Liver (tissue), 3 donors: ENCODE measurements at regions not wholly inside any gene's neighbourhood (a gene's known extent, or its start where the extent isn't known, plus 50 kb on each side); places are given as distances from the start of the nearest gene placed in this dataset.

ENCODE experiments used
- CTCF ChIP-seq: fragments of 150-350 bp; IDR thresholded peaks from 2 replicates; pipeline ENCODE4 v1.5.1; 2017; ENCODE audit warnings: improper control_type of control experiment, low read depth, low read length; ENCODE audit not compliant: missing input control
- EGR1 ChIP-seq, 2 donors: IDR thresholded peaks; 2 replicates each; pipeline ENCODE4 v1.6.1; 2016 to 2018; ENCODE audit warnings: antibody characterized with exemption in 2 of 2, low read depth in 2 of 2
- GABPA ChIP-seq, 2 donors: IDR thresholded peaks in 1 of 2; conservative IDR thresholded peaks in 1 of 2; 2 replicates each; pipeline ENCODE4 v1.6.1; 2016; ENCODE audit warnings: antibody characterized with exemption in 2 of 2, mild to moderate bottlenecking in 1 of 2, moderate library complexity in 1 of 2
- HNF4A ChIP-seq, 2 donors: conservative IDR thresholded peaks; 2 replicates each; pipeline ENCODE4 v1.6.1; 2016; ENCODE audit warnings: antibody characterized with exemption in 2 of 2, mild to moderate bottlenecking in 2 of 2
- HNF4G ChIP-seq: IDR thresholded peaks from 2 replicates; pipeline ENCODE4 v1.6.1; 2016; ENCODE audit warnings: antibody characterized with exemption
- YY1 ChIP-seq: IDR thresholded peaks from 2 replicates; pipeline ENCODE4 v1.6.1; 2016; ENCODE audit warnings: antibody characterized with exemption, mild to moderate bottlenecking
- TF ChIP-seq, protein P1 (sequence below): IDR thresholded peaks from 2 replicates; pipeline ENCODE4 v1.6.1; 2016; ENCODE audit warnings: antibody characterized with exemption, mild to moderate bottlenecking
- TF ChIP-seq, protein P2 (sequence below): IDR thresholded peaks from 2 replicates; pipeline ENCODE4 v1.6.1; 2016; ENCODE audit warnings: antibody characterized with exemption
- donor health status: healthy.
- donor health status: healthy.

- no peak for TF ChIP-seq CTCF
- no peak for TF ChIP-seq GABPA (IDR thresholded peaks at IDR 0.05 in 1 of 2, conservative IDR thresholded peaks at IDR 0.05 in 1 of 2)
- TF ChIP-seq, protein P1, sequence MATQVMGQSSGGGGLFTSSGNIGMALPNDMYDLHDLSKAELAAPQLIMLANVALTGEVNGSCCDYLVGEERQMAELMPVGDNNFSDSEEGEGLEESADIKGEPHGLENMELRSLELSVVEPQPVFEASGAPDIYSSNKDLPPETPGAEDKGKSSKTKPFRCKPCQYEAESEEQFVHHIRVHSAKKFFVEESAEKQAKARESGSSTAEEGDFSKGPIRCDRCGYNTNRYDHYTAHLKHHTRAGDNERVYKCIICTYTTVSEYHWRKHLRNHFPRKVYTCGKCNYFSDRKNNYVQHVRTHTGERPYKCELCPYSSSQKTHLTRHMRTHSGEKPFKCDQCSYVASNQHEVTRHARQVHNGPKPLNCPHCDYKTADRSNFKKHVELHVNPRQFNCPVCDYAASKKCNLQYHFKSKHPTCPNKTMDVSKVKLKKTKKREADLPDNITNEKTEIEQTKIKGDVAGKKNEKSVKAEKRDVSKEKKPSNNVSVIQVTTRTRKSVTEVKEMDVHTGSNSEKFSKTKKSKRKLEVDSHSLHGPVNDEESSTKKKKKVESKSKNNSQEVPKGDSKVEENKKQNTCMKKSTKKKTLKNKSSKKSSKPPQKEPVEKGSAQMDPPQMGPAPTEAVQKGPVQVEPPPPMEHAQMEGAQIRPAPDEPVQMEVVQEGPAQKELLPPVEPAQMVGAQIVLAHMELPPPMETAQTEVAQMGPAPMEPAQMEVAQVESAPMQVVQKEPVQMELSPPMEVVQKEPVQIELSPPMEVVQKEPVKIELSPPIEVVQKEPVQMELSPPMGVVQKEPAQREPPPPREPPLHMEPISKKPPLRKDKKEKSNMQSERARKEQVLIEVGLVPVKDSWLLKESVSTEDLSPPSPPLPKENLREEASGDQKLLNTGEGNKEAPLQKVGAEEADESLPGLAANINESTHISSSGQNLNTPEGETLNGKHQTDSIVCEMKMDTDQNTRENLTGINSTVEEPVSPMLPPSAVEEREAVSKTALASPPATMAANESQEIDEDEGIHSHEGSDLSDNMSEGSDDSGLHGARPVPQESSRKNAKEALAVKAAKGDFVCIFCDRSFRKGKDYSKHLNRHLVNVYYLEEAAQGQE, result no peak
- TF ChIP-seq YY1, result no peak
- no peak for TF ChIP-seq EGR1 (IDR thresholded peaks at IDR 0.05; ENCODE audit: low read depth in 2 of 2)
- TF ChIP-seq HNF4G, result no peak
- TF ChIP-seq, protein P2, sequence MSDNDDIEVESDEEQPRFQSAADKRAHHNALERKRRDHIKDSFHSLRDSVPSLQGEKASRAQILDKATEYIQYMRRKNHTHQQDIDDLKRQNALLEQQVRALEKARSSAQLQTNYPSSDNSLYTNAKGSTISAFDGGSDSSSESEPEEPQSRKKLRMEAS, result no peak
- TF ChIP-seq HNF4A (conservative IDR thresholded peaks at IDR 0.05), result no peak
Observed at GRCh38 chr4:178280362-178280761, 838.1 kb upstream of the AGA start.
